Left ventricle myocardium inferior (tissue), 1 donor: ENCODE measurements at regions not wholly inside any gene's neighbourhood (a gene's known extent, or its start where the extent isn't known, plus 50 kb on each side); places are given as distances from the start of the nearest gene placed in this dataset.

Experiments used
- DNase-seq: peaks from one replicate; pipeline ENCODE4 v3.0.0-alpha.2; 2020
- H3K27ac ChIP-seq: fragments of 200-600 bp; replicated peaks from 2 replicates; pipeline ENCODE4 v1.8.0; 2021
- H3K27me3 ChIP-seq: fragments of 200-600 bp; 2 replicates; pipeline ENCODE4 v1.8.0; 2021; ENCODE audit warnings: low read depth
- H3K36me3 ChIP-seq: fragments of 200-600 bp; 2 replicates; pipeline ENCODE4 v1.8.0; 2021
- H3K4me1 ChIP-seq: fragments of 200-600 bp; 2 replicates; pipeline ENCODE4 v1.8.0; 2021
- H3K4me3 ChIP-seq: fragments of 200-600 bp; 2 replicates; pipeline ENCODE4 v1.8.0; 2021; ENCODE audit warnings: mild to moderate bottlenecking, moderate library complexity
- H3K9me3 ChIP-seq: fragments of 200-600 bp; replicated peaks from 2 replicates; pipeline ENCODE4 v1.8.0; 2021
- intact Hi-C: fragments of 100-400 bp; cut with micrococcal nuclease; formaldehyde crosslinking; loops from one replicate; pipeline ENCODE4 v1.11.0; 2022
- TF ChIP-seq, protein P1 (sequence below): fragments of 200-600 bp; IDR thresholded peaks from 2 replicates; pipeline ENCODE4 v1.8.0; 2021; ENCODE audit warnings: antibody characterized with exemption, mild to moderate bottlenecking, borderline replicate concordance
- donor health status: DM: no; HTN: yes; CAD: no; lungs with severe emphysema.

DNA sequence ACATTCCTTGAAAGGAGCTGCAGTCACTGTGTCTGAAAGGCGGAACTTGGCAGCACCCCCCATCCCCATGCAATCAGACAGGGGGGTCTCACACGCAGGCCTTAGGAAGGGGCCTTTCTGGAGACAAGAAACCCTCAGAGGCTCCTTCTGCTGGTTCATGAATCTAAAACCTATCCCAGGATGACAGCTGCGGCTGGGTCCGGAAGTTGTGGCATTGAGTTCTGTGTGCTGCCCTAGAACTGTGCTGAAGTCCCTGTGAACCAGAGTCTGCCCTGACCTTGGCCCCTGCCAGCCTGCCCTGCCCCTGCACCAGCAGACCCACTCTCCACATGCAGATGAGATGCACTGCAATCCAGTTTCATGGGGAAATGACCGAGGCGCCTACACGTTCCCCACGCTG, 268.0 kb downstream of the CTTN start:
- H3K27ac ChIP-seq = no peak overlapping the region
- intact Hi-C loops = no loop called here
- H3K4me1 ChIP-seq = peaks cover 17% of the 10 kb centered on the region
- TF ChIP-seq, protein P1, sequence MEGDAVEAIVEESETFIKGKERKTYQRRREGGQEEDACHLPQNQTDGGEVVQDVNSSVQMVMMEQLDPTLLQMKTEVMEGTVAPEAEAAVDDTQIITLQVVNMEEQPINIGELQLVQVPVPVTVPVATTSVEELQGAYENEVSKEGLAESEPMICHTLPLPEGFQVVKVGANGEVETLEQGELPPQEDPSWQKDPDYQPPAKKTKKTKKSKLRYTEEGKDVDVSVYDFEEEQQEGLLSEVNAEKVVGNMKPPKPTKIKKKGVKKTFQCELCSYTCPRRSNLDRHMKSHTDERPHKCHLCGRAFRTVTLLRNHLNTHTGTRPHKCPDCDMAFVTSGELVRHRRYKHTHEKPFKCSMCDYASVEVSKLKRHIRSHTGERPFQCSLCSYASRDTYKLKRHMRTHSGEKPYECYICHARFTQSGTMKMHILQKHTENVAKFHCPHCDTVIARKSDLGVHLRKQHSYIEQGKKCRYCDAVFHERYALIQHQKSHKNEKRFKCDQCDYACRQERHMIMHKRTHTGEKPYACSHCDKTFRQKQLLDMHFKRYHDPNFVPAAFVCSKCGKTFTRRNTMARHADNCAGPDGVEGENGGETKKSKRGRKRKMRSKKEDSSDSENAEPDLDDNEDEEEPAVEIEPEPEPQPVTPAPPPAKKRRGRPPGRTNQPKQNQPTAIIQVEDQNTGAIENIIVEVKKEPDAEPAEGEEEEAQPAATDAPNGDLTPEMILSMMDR = no peak
- no peak overlapping the region for H3K4me3 ChIP-seq
- no peaks in the 10 kb centered on the region for H3K9me3 ChIP-seq
- no peak for DNase-seq
- no peaks in the 10 kb centered on the region for H3K36me3 ChIP-seq
- H3K27me3 ChIP-seq = peaks cover 100% of the 10 kb centered on the region

DNA sequence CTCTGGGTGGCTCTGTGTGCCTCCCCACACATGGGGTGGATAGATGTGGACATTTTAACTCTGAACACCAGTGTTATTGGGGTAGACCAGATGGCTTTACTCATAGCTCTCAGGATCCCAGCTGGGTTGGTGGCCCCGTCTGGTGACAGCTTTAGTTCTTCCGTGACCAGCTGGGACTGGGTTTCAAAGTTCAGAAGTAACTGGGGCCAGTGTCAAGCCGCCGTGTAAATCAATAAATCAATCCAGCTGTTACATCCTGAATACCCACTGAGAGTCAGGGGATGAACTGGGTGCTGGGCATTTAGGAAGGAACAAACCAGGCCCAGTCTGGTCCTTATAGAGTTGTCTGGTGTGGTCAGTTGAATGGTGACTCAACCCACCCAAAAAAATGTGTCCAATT, 269.4 kb downstream of the CTTN start:
- DNase-seq = no peak
- H3K27me3 ChIP-seq = peaks cover 90% of the 10 kb centered on the region
- no peak overlapping the region for H3K27ac ChIP-seq
- H3K9me3 ChIP-seq = no peaks in the 10 kb centered on the region
- no peak overlapping the region for H3K4me3 ChIP-seq
- H3K36me3 ChIP-seq = no peaks in the 10 kb centered on the region
- TF ChIP-seq, protein P1 = no peak
- intact Hi-C loops = no loop called here
- peaks cover 4% of the 10 kb centered on the region for H3K4me1 ChIP-seq

DNA sequence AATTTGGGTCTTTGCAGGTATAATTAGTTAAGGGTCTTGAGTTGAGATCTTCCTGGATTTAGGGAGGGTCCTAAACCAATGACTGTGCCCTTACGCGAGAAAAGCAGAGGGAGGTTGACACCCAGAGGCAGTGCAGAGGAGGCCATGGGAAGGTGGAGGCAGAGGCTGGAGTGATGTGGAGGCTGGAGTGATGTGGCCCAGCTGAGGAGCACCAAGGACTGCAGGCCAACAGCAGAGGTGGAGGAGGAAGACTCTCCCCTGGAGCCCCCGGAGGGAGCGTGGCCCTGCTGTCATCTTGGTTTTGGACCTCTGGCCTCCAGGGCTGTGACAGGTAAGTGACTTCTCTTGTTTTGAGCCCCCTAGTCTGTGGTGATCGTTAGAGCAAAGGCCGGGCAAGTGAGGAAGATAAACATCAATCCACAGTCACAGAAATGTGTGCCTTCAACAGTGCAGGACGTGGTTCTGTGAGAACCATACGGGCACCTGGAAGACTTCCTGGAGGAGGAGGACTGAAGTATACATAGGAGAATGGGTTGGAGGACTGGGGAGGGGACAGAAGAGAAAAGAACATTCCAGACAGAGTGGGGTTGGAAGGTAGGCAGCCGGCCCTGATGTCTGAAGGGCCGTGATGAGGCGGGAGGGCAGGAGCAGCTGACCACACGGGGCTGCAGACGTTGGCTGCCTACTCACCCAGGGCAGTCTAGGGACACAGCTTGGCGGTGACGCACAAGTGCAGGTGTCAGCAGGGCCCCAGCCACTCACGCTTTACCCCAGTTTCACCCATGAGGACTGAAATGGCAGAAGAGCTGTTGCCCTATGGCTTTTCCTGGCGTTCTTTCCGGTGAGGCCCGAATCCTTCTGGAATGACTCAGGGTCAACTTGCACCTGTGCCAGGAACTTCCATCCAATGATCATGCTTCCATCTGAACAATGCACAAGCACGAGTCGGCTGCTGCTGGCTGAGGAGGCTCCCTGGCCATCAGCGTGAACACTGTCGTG, 270.2 kb downstream of the CTTN start:
- peaks cover 83% of the 10 kb centered on the region for H3K27me3 ChIP-seq
- H3K36me3 ChIP-seq = no peaks in the 10 kb centered on the region
- TF ChIP-seq, protein P1 = no peak
- H3K4me1 ChIP-seq = no peaks in the 10 kb centered on the region
- intact Hi-C loops = no loop called here
- H3K4me3 ChIP-seq = no peak overlapping the region
- H3K9me3 ChIP-seq = no peaks in the 10 kb centered on the region
- no peak overlapping the region for H3K27ac ChIP-seq
- no peak for DNase-seq

DNA sequence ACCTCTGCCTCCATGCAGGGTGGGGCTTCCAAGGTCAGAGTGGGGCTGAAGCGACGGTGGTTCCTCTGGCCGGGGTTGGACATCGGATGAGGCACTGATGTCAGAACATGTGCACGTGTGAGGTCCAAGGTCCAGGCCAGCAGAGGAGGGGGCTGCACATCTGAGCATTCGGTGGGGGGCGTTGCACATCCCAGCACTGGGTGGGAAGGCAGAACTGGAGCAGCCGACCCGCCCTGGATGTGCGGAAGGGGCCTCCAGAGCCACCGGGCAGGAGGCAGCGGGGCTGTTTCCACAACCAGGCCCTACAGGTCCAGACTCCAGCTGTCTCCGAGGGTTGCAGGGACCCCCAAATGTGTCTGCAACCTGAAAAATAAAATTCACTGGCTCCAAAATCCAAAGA, 271.0 kb downstream of the CTTN start:
- Histone ChIP-seq H3K4me3 (no peak overlapping the region), H3K9me3 (no peaks in the 10 kb centered on the region), H3K36me3 (no peaks in the 10 kb centered on the region), H3K27ac (no peak overlapping the region), H3K27me3 (peaks cover 75% of the 10 kb centered on the region), H3K4me1 (no peaks in the 10 kb centered on the region)
- no peak for DNase-seq
- intact Hi-C loops = no loop called here
- TF ChIP-seq, protein P1 = no peak

DNA sequence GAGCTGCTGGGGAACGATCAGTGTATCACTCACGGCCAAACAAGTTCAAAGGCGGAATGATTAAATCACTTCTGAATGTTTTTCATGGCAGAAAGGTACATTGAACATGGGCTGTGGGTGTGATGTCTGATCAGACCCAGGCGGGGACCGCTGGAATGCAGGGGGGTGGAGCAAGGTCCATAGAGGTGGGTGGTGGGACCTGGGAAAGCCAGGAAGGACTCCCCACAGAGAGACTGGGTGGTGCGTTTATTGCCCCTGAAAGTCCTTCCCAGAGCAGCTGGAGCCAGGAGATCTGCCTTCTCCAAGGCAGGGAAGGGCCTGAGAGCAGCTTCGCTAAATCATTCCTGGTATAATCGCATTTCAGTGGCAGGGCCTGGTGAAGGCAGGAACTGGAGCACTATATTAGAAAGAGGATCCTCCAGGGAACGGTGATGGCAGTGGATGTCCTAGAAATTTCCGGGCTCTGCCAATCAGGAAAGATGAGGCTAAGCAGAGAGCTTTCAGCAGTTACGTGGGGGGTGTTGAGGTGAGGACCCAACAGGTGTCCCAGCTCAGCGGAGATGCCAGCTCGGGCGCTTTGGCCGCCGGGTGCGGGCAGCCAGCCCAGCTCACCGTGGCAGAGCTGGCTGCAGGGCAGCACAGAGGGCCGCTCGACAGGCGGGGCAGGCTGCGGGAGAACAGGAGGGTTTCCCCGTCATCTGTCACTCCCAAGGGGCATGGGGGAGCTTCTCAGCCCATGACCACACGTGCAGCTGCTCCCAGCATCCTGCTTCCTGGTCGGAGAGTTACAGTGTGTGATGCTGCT, 271.7 kb downstream of the CTTN start:
- Histone ChIP-seq H3K36me3 (no peaks in the 10 kb centered on the region), H3K27ac (no peak overlapping the region), H3K27me3 (peaks cover 67% of the 10 kb centered on the region), H3K9me3 (no peaks in the 10 kb centered on the region), H3K4me1 (no peaks in the 10 kb centered on the region), H3K4me3 (no peak overlapping the region)
- TF ChIP-seq, protein P1 = no peak
- intact Hi-C loops = no loop called here
- DNase-seq = no peak
